Lower lobe of right lung (tissue), 2 donors: ENCODE measurements at regions not wholly inside any gene's neighbourhood (a gene's known extent, or its start where the extent isn't known, plus 50 kb on each side); places are given as distances from the start of the nearest gene placed in this dataset.
A peak's percentile ranks its signal among the peaks of the same experiment; 100 is the strongest.

ENCODE experiments used
- ATAC-seq, 2 donors: fragments of 200-7000 bp; cut with Tn5 transposase; one replicate each; pipeline ENCODE4 v1.9.1; 2020 to 2022; ENCODE audit warnings: mild to moderate bottlenecking in 2 of 2, moderate library complexity in 2 of 2
- DNase-seq: peaks from one replicate; pipeline ENCODE4 v3.0.0-alpha.2; 2020
- H3K27ac ChIP-seq: fragments of 200-600 bp; one replicate; pipeline ENCODE4 v1.8.0; 2022
- H3K27me3 ChIP-seq: fragments of 200-600 bp; one replicate; pipeline ENCODE4 v1.8.0; 2022; ENCODE audit warnings: low read depth
- H3K36me3 ChIP-seq: fragments of 200-600 bp; one replicate; pipeline ENCODE4 v1.8.0; 2022; ENCODE audit warnings: mild to moderate bottlenecking
- H3K4me1 ChIP-seq: fragments of 200-600 bp; one replicate; pipeline ENCODE4 v1.8.0; 2022
- H3K4me3 ChIP-seq: fragments of 200-600 bp; one replicate; pipeline ENCODE4 v1.8.0; 2022; ENCODE audit warnings: mild to moderate bottlenecking
- H3K9me3 ChIP-seq: fragments of 200-600 bp; one replicate; pipeline ENCODE4 v1.8.0; 2022
- CTCF ChIP-seq: fragments of 200-600 bp; IDR thresholded peaks from one replicate; pipeline ENCODE4 v1.8.0; 2022; ENCODE audit warnings: antibody characterized with exemption, mild to moderate bottlenecking
- intact Hi-C: fragments of 100-400 bp; cut with DNase I; formaldehyde crosslinking; loops from one replicate; pipeline ENCODE4 v1.11.0; 2022
- donor health status: DM: no; HTN: yes; CAD: no; lungs with severe emphysema.

GRCh38 chr2:160942476-160943142, 217.6 kb upstream of the TANK start:
- Histone ChIP-seq H3K4me1 (peaks cover 9% of the 10 kb centered on the region), H3K27ac (no peak overlapping the region), H3K36me3 (no peaks in the 10 kb centered on the region), H3K9me3 (no peaks in the 10 kb centered on the region), H3K27me3 (no peaks in the 10 kb centered on the region), H3K4me3 (no peak overlapping the region)
- ATAC-seq (no peak), DNase-seq (no peak)
- intact Hi-C loops: no loop called here
- no peak for TF ChIP-seq CTCF

GRCh38 chr2:160943414-160943813, 216.8 kb upstream of the TANK start:
- intact Hi-C loops: no loop called here
- Histone ChIP-seq H3K4me3 (no peak overlapping the region), H3K27ac (no peak overlapping the region)

GRCh38 chr2:160952464-160953254, 207.6 kb upstream of the TANK start:
- H3K27me3 ChIP-seq: no peaks in the 10 kb centered on the region
- intact Hi-C loops: no loop called here
- H3K36me3 ChIP-seq: no peaks in the 10 kb centered on the region
- no peaks in the 10 kb centered on the region for H3K9me3 ChIP-seq
- H3K4me1 ChIP-seq: peaks cover 18% of the 10 kb centered on the region
- TF ChIP-seq CTCF: no peak
- peak overlapping the region; percentile 15 for H3K4me3 ChIP-seq
- H3K27ac ChIP-seq: peak overlapping the region; percentile 66
- ATAC-seq (peak; percentile 63 to 72), DNase-seq (peak; percentile 45)

More at GRCh38 chr2:160943414-160943813, 216.8 kb upstream of the TANK start:
- DNase-seq (no peak), ATAC-seq (no peak)
- no peak for TF ChIP-seq CTCF
- H3K36me3 ChIP-seq: no peaks in the 10 kb centered on the region
- H3K9me3 ChIP-seq: no peaks in the 10 kb centered on the region
- H3K27me3 ChIP-seq: no peaks in the 10 kb centered on the region
- peaks cover 9% of the 10 kb centered on the region for H3K4me1 ChIP-seq

- Histone ChIP-seq H3K4me1 (peaks cover 18% of the 10 kb centered on the region), H3K27me3 (no peaks in the 10 kb centered on the region), H3K4me3 (no peak overlapping the region), H3K36me3 (no peaks in the 10 kb centered on the region), H3K27ac (peak overlapping the region; percentile 51), H3K9me3 (no peaks in the 10 kb centered on the region)
- DNase-seq: no peak
- ATAC-seq: no peak
- no peak for TF ChIP-seq CTCF
- intact Hi-C loops: no loop called here
Measured at GRCh38 chr2:160955578-160955977, 204.7 kb upstream of the TANK start.

GRCh38 chr2:160956243-160956802, 203.9 kb upstream of the TANK start:
- no peak for TF ChIP-seq CTCF
- H3K4me1 ChIP-seq: peaks cover 18% of the 10 kb centered on the region
- intact Hi-C loops: no loop called here
- DNase-seq (no peak), ATAC-seq (peak in 1 of 2 donors; percentile 31)
- no peaks in the 10 kb centered on the region for H3K9me3 ChIP-seq
- H3K4me3 ChIP-seq: no peak overlapping the region
- no peaks in the 10 kb centered on the region for H3K27me3 ChIP-seq
- peak overlapping the region; percentile 51 for H3K27ac ChIP-seq
- no peaks in the 10 kb centered on the region for H3K36me3 ChIP-seq
